Trophoblast cell (in vitro differentiated cells and primary cell): ENCODE measurements at regions not wholly inside any gene's neighbourhood (a gene's known extent, or its start where the extent isn't known, plus 50 kb on each side); places are given as distances from the start of the nearest gene placed in this dataset.

Source experiments
- DNase-seq, 2 donors: peaks; one replicate each; pipeline ENCODE4 v3.0.0-alpha.2; 2016
- H2AFZ ChIP-seq: 2 replicates; pipeline ENCODE4 v1.6.1; 2013; ENCODE audit warnings: low read length, moderate library complexity, mild to moderate bottlenecking; ENCODE audit not compliant: insufficient read depth, poor library complexity
- H2AK5ac ChIP-seq: 2 replicates; pipeline ENCODE4 v1.6.1; 2013; ENCODE audit warnings: mild to moderate bottlenecking, low read length
- H2BK120ac ChIP-seq: 2 replicates; pipeline ENCODE4 v1.6.1; 2013; ENCODE audit warnings: low read length, mild to moderate bottlenecking, moderate library complexity; ENCODE audit not compliant: insufficient read depth, poor library complexity
- H2BK12ac ChIP-seq: 2 replicates; pipeline ENCODE4 v1.6.1; 2013; ENCODE audit warnings: mild to moderate bottlenecking, low read length, moderate library complexity
- H2BK5ac ChIP-seq: 2 replicates; pipeline ENCODE4 v1.6.1; 2013; ENCODE audit warnings: low read length, low read depth, moderate library complexity, mild to moderate bottlenecking; ENCODE audit not compliant: poor library complexity
- H3K14ac ChIP-seq: 2 replicates; pipeline ENCODE4 v1.6.1; 2013; ENCODE audit warnings: mild to moderate bottlenecking, low read length
- H3K18ac ChIP-seq: 2 replicates; pipeline ENCODE4 v1.6.1; 2013; ENCODE audit warnings: mild to moderate bottlenecking, low read length
- H3K23ac ChIP-seq: 2 replicates; pipeline ENCODE4 v1.6.1; 2013; ENCODE audit warnings: low read length
- H3K27ac ChIP-seq: 2 replicates; pipeline ENCODE4 v1.5.1; 2013; ENCODE audit warnings: low read depth, mild to moderate bottlenecking, inconsistent platforms, low read length, moderate library complexity
- H3K27me3 ChIP-seq: 2 replicates; pipeline ENCODE4 v1.6.1; 2013; ENCODE audit warnings: inconsistent platforms, mild to moderate bottlenecking, low read length, moderate library complexity; ENCODE audit not compliant: insufficient read depth
- H3K36me3 ChIP-seq, 2 experiments: 1 replicate in 1 of 2; 2 replicates in 1 of 2; pipeline ENCODE4 v1.6.1; 2013; ENCODE audit warnings: low read length in 2 of 2, mild to moderate bottlenecking in 2 of 2, moderate library complexity in 1 of 2; ENCODE audit not compliant: insufficient read depth in 2 of 2, control insufficient read depth in 1 of 2
- H3K4ac ChIP-seq: 2 replicates; pipeline ENCODE4 v1.6.1; 2013; ENCODE audit warnings: low read depth, mild to moderate bottlenecking, low read length, moderate library complexity
- H3K4me1 ChIP-seq, 2 experiments: 1 replicate in 1 of 2; 2 replicates in 1 of 2; pipeline ENCODE4 v1.6.1; 2013; ENCODE audit warnings: low read length in 2 of 2, mild to moderate bottlenecking in 2 of 2, moderate library complexity in 1 of 2; ENCODE audit not compliant: insufficient read depth in 2 of 2, control insufficient read depth in 1 of 2
- H3K4me2 ChIP-seq: 2 replicates; pipeline ENCODE4 v1.6.1; 2013; ENCODE audit warnings: inconsistent platforms, mild to moderate bottlenecking, low read length, moderate library complexity
- H3K4me3 ChIP-seq: 2 replicates; pipeline ENCODE4 v1.5.1; 2013; ENCODE audit warnings: mild to moderate bottlenecking, low read depth, low read length, inconsistent platforms
- H3K79me1 ChIP-seq: one replicate; pipeline ENCODE4 v1.6.1; 2013; ENCODE audit warnings: low read length
- H3K79me2 ChIP-seq: 2 replicates; pipeline ENCODE4 v1.6.1; 2013; ENCODE audit warnings: low read length, mild to moderate bottlenecking; ENCODE audit not compliant: control insufficient read depth, insufficient read depth, poor library complexity
- H3K9ac ChIP-seq: 2 replicates; pipeline ENCODE4 v1.6.1; 2013; ENCODE audit warnings: mild to moderate bottlenecking, low read length
- H3K9me3 ChIP-seq: 2 replicates; pipeline ENCODE4 v1.6.1; 2013; ENCODE audit warnings: low read depth, mild to moderate bottlenecking, control low read depth, inconsistent platforms, low read length; ENCODE audit not compliant: insufficient read depth
- H4K12ac ChIP-seq: 2 replicates; pipeline ENCODE4 v1.6.1; 2013; ENCODE audit warnings: low read depth, mild to moderate bottlenecking, low read length, moderate library complexity
- H4K8ac ChIP-seq: 2 replicates; pipeline ENCODE4 v1.6.1; 2013; ENCODE audit warnings: low read depth, mild to moderate bottlenecking, low read length, moderate library complexity
- H4K91ac ChIP-seq: one replicate; pipeline ENCODE4 v1.6.1; 2013; ENCODE audit warnings: low read depth, mild to moderate bottlenecking, low read length, moderate library complexity
- WGBS: extraction: QIAGEN DNeasy Blood & Tissue Kit; methylation state at CpG from one replicate; pipeline ENCODE4 v1.1.7; 2013; ENCODE audit warnings: missing lambda C conversion rate; ENCODE audit not compliant: insufficient read length, insufficient coverage; ENCODE audit errors: extremely low coverage; 5-methylcytosine and 5-hydroxymethylcytosine counted together

DNA sequence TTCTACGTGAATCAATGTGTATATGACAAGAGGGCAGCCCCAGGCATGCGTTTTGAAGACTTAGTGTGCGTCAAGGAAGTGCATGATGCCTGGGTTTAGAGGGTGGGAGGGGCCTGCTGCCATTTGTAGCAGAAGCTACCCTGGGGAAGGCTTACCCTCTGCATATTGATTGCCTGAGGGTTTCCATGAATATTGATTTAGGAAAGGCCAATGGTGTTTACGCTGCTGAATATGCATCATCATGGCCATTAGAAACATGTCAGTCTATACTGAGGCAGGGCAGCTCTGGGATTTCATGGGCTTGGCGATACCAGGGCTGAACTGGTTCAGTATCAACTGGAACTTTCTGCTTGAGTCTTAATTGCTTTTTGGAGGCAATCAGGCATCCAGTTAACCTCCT, 259.3 kb downstream of the DCDC2C start:
- H4K12ac ChIP-seq, result no peak overlapping the region
- no peak overlapping the region for H4K91ac ChIP-seq
- no peak overlapping the region for H3K27ac ChIP-seq
- no peak overlapping the region for H3K4me3 ChIP-seq
- no peak overlapping the region for H2BK120ac ChIP-seq
- no peak overlapping the region for H2AFZ ChIP-seq
- H3K27me3 ChIP-seq, result no peaks in the 10 kb centered on the region
- H3K79me1 ChIP-seq, result no peaks in the 10 kb centered on the region
- no peaks in the 10 kb centered on the region for H3K79me2 ChIP-seq
- H4K8ac ChIP-seq, result no peak overlapping the region
- no peaks in the 10 kb centered on the region for H3K36me3 ChIP-seq
- H2AK5ac ChIP-seq, result no peak overlapping the region
- no peak overlapping the region for H3K4me2 ChIP-seq
- H3K23ac ChIP-seq, result no peak overlapping the region
- H2BK12ac ChIP-seq, result no peak overlapping the region
- no peak overlapping the region for H3K14ac ChIP-seq
- WGBS, result no CpG with 5 or more reads among the region's 5 CpGs
- peaks cover 3% of the 10 kb centered on the region for H3K9me3 ChIP-seq
- no peak overlapping the region for H3K4ac ChIP-seq
- H3K9ac ChIP-seq, result no peak overlapping the region
- no peaks in the 10 kb centered on the region for H3K4me1 ChIP-seq
- no peak overlapping the region for H2BK5ac ChIP-seq
- DNase-seq, result no peak
- H3K18ac ChIP-seq, result no peak overlapping the region

DNA sequence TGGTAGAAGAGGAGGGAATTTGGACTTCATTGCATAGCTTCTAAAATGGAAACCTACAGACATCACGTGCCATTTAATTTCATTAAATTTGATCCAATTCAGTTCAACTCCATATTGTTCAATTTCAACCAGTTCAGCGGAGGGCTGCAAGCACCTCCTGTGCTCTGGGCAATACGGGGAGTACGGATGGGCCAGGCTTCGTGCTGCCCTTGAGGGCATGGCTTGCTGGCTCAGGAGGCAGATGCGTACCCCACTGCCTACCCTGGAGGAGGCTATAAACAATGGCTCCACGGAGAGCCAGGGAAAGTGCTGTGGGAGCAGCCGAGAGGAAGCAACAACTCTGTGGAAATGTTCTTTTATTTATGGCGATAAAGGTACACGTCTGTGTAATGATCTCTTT, 261.8 kb downstream of the DCDC2C start:
- Histone ChIP-seq H3K79me2 (no peaks in the 10 kb centered on the region), H3K79me1 (no peaks in the 10 kb centered on the region), H3K4me3 (no peak overlapping the region), H3K23ac (no peak overlapping the region), H3K9ac (no peak overlapping the region), H2AFZ (no peak overlapping the region), H3K14ac (no peak overlapping the region), H3K4ac (no peak overlapping the region), H3K36me3 (no peaks in the 10 kb centered on the region), H4K91ac (no peak overlapping the region), H2BK120ac (no peak overlapping the region), H3K18ac (no peak overlapping the region), H3K9me3 (peaks cover 6% of the 10 kb centered on the region), H4K12ac (no peak overlapping the region), H3K4me2 (no peak overlapping the region), H3K4me1 (no peaks in the 10 kb centered on the region), H4K8ac (no peak overlapping the region), H2AK5ac (no peak overlapping the region), H3K27me3 (no peaks in the 10 kb centered on the region), H2BK5ac (no peak overlapping the region), H2BK12ac (no peak overlapping the region), H3K27ac (no peak overlapping the region)
- no peak for DNase-seq
- WGBS, result no CpG with 5 or more reads among the region's 10 CpGs

DNA sequence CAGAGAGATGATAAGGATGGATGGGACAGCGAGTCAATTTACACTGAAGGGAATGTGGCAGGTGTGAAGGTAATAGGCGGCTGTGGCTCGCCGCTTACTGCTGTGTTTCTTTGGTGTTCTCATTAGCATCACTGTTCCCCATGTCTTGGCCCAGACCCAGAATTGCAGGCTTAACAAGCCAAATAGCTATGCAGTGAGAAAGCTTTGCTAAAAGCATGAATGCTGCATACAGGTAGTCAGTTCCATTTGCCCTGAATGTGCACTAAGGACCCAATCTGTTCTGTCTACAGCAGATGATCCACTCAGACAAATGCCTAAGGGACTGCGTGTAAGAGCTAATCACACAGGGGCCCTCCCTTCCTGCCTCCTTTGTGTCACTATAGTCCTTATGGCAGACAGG, 262.6 kb downstream of the DCDC2C start:
- Histone ChIP-seq H3K27me3 (no peaks in the 10 kb centered on the region), H2AK5ac (no peak overlapping the region), H3K4me3 (no peak overlapping the region), H3K4me2 (no peak overlapping the region), H3K4ac (no peak overlapping the region), H4K91ac (no peak overlapping the region), H3K23ac (no peak overlapping the region), H4K12ac (no peak overlapping the region), H3K9me3 (peaks cover 8% of the 10 kb centered on the region), H2AFZ (no peak overlapping the region), H4K8ac (no peak overlapping the region), H3K36me3 (no peaks in the 10 kb centered on the region), H3K79me1 (no peaks in the 10 kb centered on the region), H3K18ac (no peak overlapping the region), H3K27ac (no peak overlapping the region), H3K79me2 (no peaks in the 10 kb centered on the region), H3K9ac (no peak overlapping the region), H3K4me1 (no peaks in the 10 kb centered on the region), H3K14ac (no peak overlapping the region), H2BK5ac (no peak overlapping the region), H2BK12ac (no peak overlapping the region), H2BK120ac (no peak overlapping the region)
- no CpG with 5 or more reads among the region's 5 CpGs for WGBS
- DNase-seq, result no peak

DNA sequence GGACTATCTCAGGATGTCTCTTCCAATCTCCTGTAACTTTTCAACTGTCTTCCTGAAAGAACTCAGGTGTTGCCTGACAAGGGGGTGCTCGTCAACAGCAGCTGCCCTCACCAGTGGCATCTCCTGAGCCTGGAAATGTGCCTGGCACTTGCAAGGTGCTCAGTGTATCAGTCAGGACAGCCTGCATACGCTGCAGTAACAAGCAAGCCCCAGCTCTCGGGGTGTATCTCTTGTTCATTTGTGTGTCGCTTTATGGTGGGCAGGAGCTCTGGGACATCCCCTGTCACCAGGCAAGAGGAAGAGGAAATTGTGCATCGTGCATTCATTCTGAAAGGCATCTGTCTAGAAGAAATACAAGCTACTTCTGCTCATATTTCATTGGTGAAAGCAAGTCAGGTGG, 263.1 kb downstream of the DCDC2C start:
- H3K23ac ChIP-seq, result no peak overlapping the region
- no peak overlapping the region for H3K4ac ChIP-seq
- no peak overlapping the region for H2BK120ac ChIP-seq
- H3K27me3 ChIP-seq, result no peaks in the 10 kb centered on the region
- H4K12ac ChIP-seq, result no peak overlapping the region
- no peak overlapping the region for H4K8ac ChIP-seq
- no peak overlapping the region for H2AK5ac ChIP-seq
- H2BK12ac ChIP-seq, result no peak overlapping the region
- no peak overlapping the region for H3K18ac ChIP-seq
- no peak overlapping the region for H2AFZ ChIP-seq
- H2BK5ac ChIP-seq, result no peak overlapping the region
- H3K4me3 ChIP-seq, result no peak overlapping the region
- no peak for DNase-seq
- no peak overlapping the region for H3K14ac ChIP-seq
- H3K9ac ChIP-seq, result no peak overlapping the region
- H4K91ac ChIP-seq, result no peak overlapping the region
- no peak overlapping the region for H3K27ac ChIP-seq
- no peak overlapping the region for H3K4me2 ChIP-seq
- no peaks in the 10 kb centered on the region for H3K4me1 ChIP-seq
- H3K36me3 ChIP-seq, result no peaks in the 10 kb centered on the region
- no CpG with 5 or more reads among the region's 5 CpGs for WGBS
- no peaks in the 10 kb centered on the region for H3K79me2 ChIP-seq
- peaks cover 12% of the 10 kb centered on the region for H3K9me3 ChIP-seq
- H3K79me1 ChIP-seq, result no peaks in the 10 kb centered on the region
